H1 (cell line): ENCODE measurements at regions not wholly inside any gene's neighbourhood (a gene's known extent, or its start where the extent isn't known, plus 50 kb on each side); places are given as distances from the start of the nearest gene placed in this dataset.

ENCODE experiments used
- CTCF ChIA-PET: fragments of 300-600 bp; sonication (Branson Sonifier 250); formaldehyde crosslinking; loops from one replicate; lab custom pipeline; 2021; ENCODE audit not compliant: partially characterized antibody; lab: Charles Lee
- POLR2A ChIA-PET: fragments of 300-600 bp; sonication (Branson Sonifier 250); formaldehyde crosslinking; loops from one replicate; lab custom pipeline; 2021; ENCODE audit warnings: inconsistent platforms; ENCODE audit not compliant: partially characterized antibody; lab: Charles Lee
- DNase-seq, 2 experiments: peaks; one replicate each; pipeline versions ENCODE4 v3.0.0 to v3.0.0-alpha.2; 2010 to 2022; ENCODE audit warnings: low spot score in 2 of 2, low read depth in 1 of 2, mixed read lengths in 1 of 2
- FAIRE-seq: peaks from 2 replicates; lab custom pipeline; 2011; peaks lifted over from hg19 to GRCh38; lab: Jason Lieb, UNC
- H2AFZ ChIP-seq: 2 replicates; pipeline ENCODE4 v1.8.1; 2012; ENCODE audit warnings: low read length, inconsistent platforms
- H2AK5ac ChIP-seq: 2 replicates; pipeline ENCODE4 v1.6.1; 2013; ENCODE audit warnings: low read depth, low read length
- H2BK120ac ChIP-seq: replicated peaks from 2 replicates; pipeline ENCODE3; 2013; ENCODE audit warnings: low read depth, low read length, inconsistent platforms
- H2BK12ac ChIP-seq: 2 replicates; pipeline ENCODE4 v1.6.1; 2013; ENCODE audit warnings: low read depth, low read length
- H2BK15ac ChIP-seq: 2 replicates; pipeline ENCODE4 v1.6.1; 2013; ENCODE audit warnings: low read length
- H2BK20ac ChIP-seq: 2 replicates; pipeline ENCODE4 v1.6.1; 2013; ENCODE audit warnings: low read length
- H2BK5ac ChIP-seq: 2 replicates; pipeline ENCODE4 v1.6.1; 2013; ENCODE audit warnings: low read depth, low read length
- H3K14ac ChIP-seq: 2 replicates; pipeline ENCODE4 v1.6.1; 2013; ENCODE audit warnings: inconsistent platforms; ENCODE audit not compliant: insufficient read length
- H3K18ac ChIP-seq: 2 replicates; pipeline ENCODE4 v1.6.1; 2013; ENCODE audit warnings: low read length; ENCODE audit errors: extremely low read depth
- H3K23ac ChIP-seq: 2 replicates; pipeline ENCODE4 v1.6.1; 2013; ENCODE audit warnings: inconsistent platforms; ENCODE audit not compliant: insufficient read length
- H3K23me2 ChIP-seq: 2 replicates; pipeline ENCODE4 v1.6.1; 2013; ENCODE audit warnings: low read depth, low read length
- H3K27ac ChIP-seq: 2 replicates; pipeline ENCODE4 v1.6.1; 2011; ENCODE audit warnings: low read depth, low read length, inconsistent platforms
- H3K27me3 ChIP-seq, 4 experiments: replicated peaks in 1 of 4; 1 replicate in 1 of 4; 2 replicates in 3 of 4; pipeline versions ENCODE4 v1.6.1 to v1.8.1; 2011 to 2013; ENCODE audit warnings: low read length in 3 of 4, mild to moderate bottlenecking in 3 of 4, inconsistent platforms in 2 of 4, mixed read lengths in 2 of 4, moderate library complexity in 1 of 4; ENCODE audit not compliant: control insufficient read depth in 3 of 4, insufficient read depth in 3 of 4; ENCODE audit errors: extremely low read depth in 1 of 4
- H3K36me3 ChIP-seq, 4 experiments: 2 replicates each; pipeline versions ENCODE4 v1.6.1 to v1.8.1; 2011 to 2013; ENCODE audit warnings: mild to moderate bottlenecking in 4 of 4, low read length in 3 of 4, moderate library complexity in 2 of 4, control low read depth in 1 of 4, inconsistent platforms in 1 of 4; ENCODE audit not compliant: insufficient read depth in 4 of 4, control insufficient read depth in 2 of 4
- H3K4ac ChIP-seq: replicated peaks from 2 replicates; pipeline ENCODE3; 2013; ENCODE audit warnings: low read length, low read depth, mixed read lengths, inconsistent platforms; ENCODE audit not compliant: insufficient read length
- H3K4me1 ChIP-seq, 4 experiments: replicated peaks in 1 of 4; 1 replicate in 1 of 4; 2 replicates in 3 of 4; pipeline versions ENCODE4 v1.6.1 to v1.8.1; 2011 to 2013; ENCODE audit warnings: low read length in 3 of 4, inconsistent platforms in 2 of 4, mixed read lengths in 1 of 4; ENCODE audit not compliant: insufficient read depth in 4 of 4, control insufficient read depth in 3 of 4
- H3K4me2 ChIP-seq, 2 experiments: 2 replicates each; pipeline versions ENCODE4 v1.6.1 to v1.8.1; 2011 to 2013; ENCODE audit warnings: low read depth in 2 of 2, low read length in 2 of 2, control low read depth in 1 of 2, inconsistent platforms in 1 of 2, mild to moderate bottlenecking in 1 of 2; ENCODE audit not compliant: insufficient read depth in 1 of 2
- H3K4me3 ChIP-seq, 4 experiments: fragments of 200-600, 300-600 bp in 1 of 4; sonication (generic), shearing (Covaris generic), sonication (Bioruptor Twin) in 1 of 4; 2 replicates each; pipeline versions ENCODE4 v1.5.1 to v1.8.1; 2011 to 2016; ENCODE audit warnings: low read length in 4 of 4, low read depth in 3 of 4, control low read depth in 2 of 4, inconsistent platforms in 2 of 4, mild to moderate bottlenecking in 2 of 4, mixed read lengths in 1 of 4, moderate library complexity in 1 of 4; ENCODE audit not compliant: insufficient read depth in 2 of 4; ENCODE audit errors: extremely low read depth in 1 of 4
- H3K56ac ChIP-seq: replicated peaks from 2 replicates; pipeline ENCODE3; 2013; ENCODE audit warnings: low read depth, mild to moderate bottlenecking, mixed read lengths, low read length, inconsistent platforms; ENCODE audit not compliant: insufficient read length
- H3K79me1 ChIP-seq: 2 replicates; pipeline ENCODE4 v1.6.1; 2013; ENCODE audit warnings: low read depth, low read length, control low read depth
- H3K79me2 ChIP-seq, 2 experiments: 2 replicates each; pipeline versions ENCODE4 v1.6.1 to v1.8.1; 2012 to 2013; ENCODE audit warnings: low read length in 2 of 2, mild to moderate bottlenecking in 2 of 2, inconsistent platforms in 1 of 2; ENCODE audit not compliant: insufficient read depth in 2 of 2, control insufficient read depth in 1 of 2
- H3K9ac ChIP-seq, 4 experiments: replicated peaks in 1 of 4; 1 replicate in 1 of 4; 2 replicates in 3 of 4; pipeline versions ENCODE4 v1.6.1 to v1.8.1; 2011 to 2013; ENCODE audit warnings: low read depth in 3 of 4, low read length in 3 of 4, control low read depth in 2 of 4, mild to moderate bottlenecking in 2 of 4, moderate library complexity in 2 of 4, inconsistent platforms in 1 of 4; ENCODE audit errors: extremely low read depth in 1 of 4
- H3K9me3 ChIP-seq, 2 experiments: 2 replicates each; pipeline versions ENCODE4 v1.6.1 to v1.8.1; 2012 to 2013; ENCODE audit warnings: mild to moderate bottlenecking in 2 of 2, moderate library complexity in 2 of 2, control low read depth in 1 of 2, inconsistent platforms in 1 of 2, low read depth in 1 of 2, low read length in 1 of 2, mixed read lengths in 1 of 2; ENCODE audit not compliant: insufficient read depth in 2 of 2
- H4K20me1 ChIP-seq, 2 experiments: replicated peaks in 1 of 2; 2 replicates each; pipeline versions ENCODE3 to v1.8.1; 2011 to 2013; ENCODE audit warnings: inconsistent platforms in 2 of 2, low read length in 2 of 2, mild to moderate bottlenecking in 1 of 2; ENCODE audit not compliant: insufficient read depth in 2 of 2, control insufficient read depth in 1 of 2
- H4K5ac ChIP-seq: 2 replicates; pipeline ENCODE4 v1.6.1; 2013; ENCODE audit warnings: low read length, low read depth, mixed read lengths, inconsistent platforms; ENCODE audit not compliant: insufficient read length
- H4K8ac ChIP-seq: 2 replicates; pipeline ENCODE4 v1.8.0; 2013; ENCODE audit warnings: mild to moderate bottlenecking, moderate library complexity, low read length, inconsistent platforms; ENCODE audit not compliant: insufficient read depth; ENCODE audit errors: extremely low read depth
- H4K91ac ChIP-seq: replicated peaks from 2 replicates; pipeline ENCODE3; 2013; ENCODE audit warnings: low read length, mixed read lengths, inconsistent platforms; ENCODE audit not compliant: insufficient read length
- BACH1 ChIP-seq: IDR thresholded peaks from 2 replicates; pipeline ENCODE4 v1.6.1; 2012; ENCODE audit warnings: low read length, improper control_type of control experiment
- BCL11A ChIP-seq, 2 experiments: IDR thresholded peaks; one replicate each; pipeline ENCODE4 v1.6.1; 2011; ENCODE audit warnings: low read depth in 2 of 2, low read length in 2 of 2, mild to moderate bottlenecking in 2 of 2
- BRCA1 ChIP-seq: IDR thresholded peaks from 2 replicates; pipeline ENCODE4 v1.6.1; 2012; ENCODE audit warnings: low read depth, low read length, improper control_type of control experiment
- CBX8 ChIP-seq: fragments of 300-800, 300-1000 bp; sonication (generic); IDR thresholded peaks from 2 replicates; pipeline ENCODE4 v1.7.1; 2016; ENCODE audit warnings: low read depth, low read length, borderline replicate concordance
- EGR1 ChIP-seq: IDR thresholded peaks from 2 replicates; pipeline ENCODE4 v1.6.1; 2011; ENCODE audit warnings: low read depth, low read length, borderline replicate concordance
- EZH2 ChIP-seq: fragments of 200-600 bp; sonication (generic); IDR thresholded peaks from 2 replicates; pipeline ENCODE4 v1.7.1; 2012; ENCODE audit warnings: low read depth, mild to moderate bottlenecking, moderate library complexity, low read length, inconsistent platforms; ENCODE audit not compliant: severe bottlenecking
- GABPA ChIP-seq: IDR thresholded peaks from 2 replicates; pipeline ENCODE4 v1.6.1; 2011; ENCODE audit warnings: mild to moderate bottlenecking, low read length, moderate library complexity, borderline replicate concordance; ENCODE audit not compliant: insufficient read depth
- GTF2F1 ChIP-seq: IDR thresholded peaks from 2 replicates; pipeline ENCODE4 v1.6.1; 2012; ENCODE audit warnings: low read depth, low read length, improper control_type of control experiment, borderline replicate concordance
- HDAC2 ChIP-seq, 2 experiments: fragments of 300-600 bp in 1 of 2; sonication (generic) in 1 of 2; IDR thresholded peaks; 2 replicates each; pipeline ENCODE4 v1.6.1; 2011 to 2012; ENCODE audit warnings: low read depth in 2 of 2, low read length in 2 of 2, mild to moderate bottlenecking in 2 of 2, moderate library complexity in 2 of 2, borderline replicate concordance in 1 of 2, inconsistent platforms in 1 of 2
- HDAC6 ChIP-seq: IDR thresholded peaks from one replicate; pipeline ENCODE4 v1.7.1; 2012; ENCODE audit warnings: low read depth, mild to moderate bottlenecking, inconsistent platforms, low read length, moderate library complexity
- JUN ChIP-seq: IDR thresholded peaks from 2 replicates; pipeline ENCODE4 v1.6.1; 2011; ENCODE audit warnings: low read depth, mild to moderate bottlenecking, improper control_type of control experiment, low read length
- NANOG ChIP-seq: IDR thresholded peaks from 2 replicates; pipeline ENCODE4 v1.6.1; 2011; ENCODE audit warnings: low read length, low read depth, mild to moderate bottlenecking, inconsistent platforms; ENCODE audit not compliant: insufficient read depth, poor library complexity, severe bottlenecking
- PHF8 ChIP-seq: fragments of 200-600 bp; sonication (generic); conservative IDR thresholded peaks from 2 replicates; pipeline ENCODE4 v1.7.1; 2012; ENCODE audit warnings: low read depth, mild to moderate bottlenecking, inconsistent platforms, low read length, moderate library complexity
- SP4 ChIP-seq: IDR thresholded peaks from 2 replicates; pipeline ENCODE4 v1.6.1; 2012; ENCODE audit warnings: low read length, inconsistent platforms
- SRF ChIP-seq: IDR thresholded peaks from 2 replicates; pipeline ENCODE4 v1.6.1; 2011; ENCODE audit warnings: mild to moderate bottlenecking, low read depth, low read length, moderate library complexity
- TBP ChIP-seq: IDR thresholded peaks from 2 replicates; pipeline ENCODE4 v1.6.1; 2011; ENCODE audit warnings: low read depth, low read length, improper control_type of control experiment
- WGBS, 2 experiments: shearing (Covaris generic) in 1 of 2; methylation state at CpG; one replicate each; pipeline versions ENCODE4 v1.1.6 to v1.1.7; 2013 to 2015; ENCODE audit warnings: low lambda C conversion rate in 2 of 2, mixed read lengths in 2 of 2, inconsistent platforms in 1 of 2, low coverage in 1 of 2, missing lambda C conversion rate in 1 of 2; ENCODE audit not compliant: insufficient replicate concordance in 2 of 2, insufficient coverage in 1 of 2, insufficient read length in 1 of 2; ENCODE audit errors: extremely low coverage in 1 of 2, missing lambda C conversion rate in 1 of 2; 5-methylcytosine and 5-hydroxymethylcytosine counted together

DNA sequence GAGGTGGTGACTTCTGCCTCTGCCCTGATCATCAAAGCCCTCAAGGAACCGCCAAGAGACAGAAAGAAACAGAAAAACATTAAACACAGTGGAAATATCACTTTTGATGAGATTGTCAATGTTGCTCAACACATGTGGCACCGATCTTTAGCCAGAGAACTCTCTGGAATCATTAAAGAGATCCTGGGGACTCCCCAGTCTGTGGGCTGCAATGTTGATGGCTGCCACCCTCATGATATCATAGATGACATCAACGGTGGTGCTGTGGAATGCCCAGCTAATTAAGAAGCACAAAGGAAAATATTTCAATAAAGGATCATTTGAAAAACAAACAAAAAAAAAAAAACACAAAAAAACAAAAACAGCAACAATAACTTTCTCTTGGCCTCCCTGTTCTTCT is 59.5 kb upstream of the TOMM7 start:
- WGBS, 2 experiments = 92% methylated on average over 3 of the region's 3 CpGs; no CpG with 5 or more reads in 1 of the 2 experiments
- FAIRE-seq (no peak), DNase-seq (no peak)
- Histone ChIP-seq H2AFZ (no peak overlapping the region), H2BK12ac (no peak overlapping the region), H3K23ac (no peak overlapping the region), H3K56ac (no peak overlapping the region), H3K4me2 (no peak overlapping the region), H3K79me2 (no peaks in the 10 kb centered on the region), H3K27me3 (no peaks in the 10 kb centered on the region), H3K36me3 (no peaks in the 10 kb centered on the region), H3K18ac (no peak overlapping the region), H3K4ac (no peak overlapping the region), H4K91ac (no peak overlapping the region), H2AK5ac (no peak overlapping the region), H4K8ac (no peak overlapping the region), H3K4me3 (no peak overlapping the region), H3K14ac (no peak overlapping the region), H3K79me1 (no peaks in the 10 kb centered on the region), H4K5ac (no peak overlapping the region), H2BK20ac (no peak overlapping the region), H3K9me3 (no peaks in the 10 kb centered on the region), H3K9ac (no peak overlapping the region), H4K20me1 (no peaks in the 10 kb centered on the region), H2BK120ac (no peak overlapping the region), H2BK5ac (no peak overlapping the region), H2BK15ac (no peak overlapping the region), H3K27ac (no peak overlapping the region), H3K4me1 (no peaks in the 10 kb centered on the region), H3K23me2 (no peaks in the 10 kb centered on the region)
- POLR2A ChIA-PET = interaction anchor here (0.6 to 1.8 kb wide), 6 partner anchors 9 to 227 kb away, joined by 3 to 7 read pairs (median 4); no protein-coding TSS in a partner anchor
- CTCF ChIA-PET = no interaction called here
- TF ChIP-seq GTF2F1 = no peak
- no peak for TF ChIP-seq SRF
- no peak for TF ChIP-seq BCL11A (IDR thresholded peaks at IDR 0.05; ENCODE audit: low read depth in 2 of 2, low read length in 2 of 2)
- TF ChIP-seq GABPA = no peak
- no peak for TF ChIP-seq TBP
- TF ChIP-seq SP4 = no peak
- no peak for TF ChIP-seq EGR1
- TF ChIP-seq JUN = no peak
- TF ChIP-seq BRCA1 = no peak
- no peak for TF ChIP-seq HDAC2 (IDR thresholded peaks at IDR 0.05; ENCODE audit: borderline replicate concordance in 1 of 2, low read depth in 2 of 2, low read length in 2 of 2)
- TF ChIP-seq BACH1 = no peak
- TF ChIP-seq CBX8 = no peak
- no peak for TF ChIP-seq EZH2
- TF ChIP-seq PHF8 = no peak
- TF ChIP-seq HDAC6 = no peak
- no peak for TF ChIP-seq NANOG
